A673 (cell line): ENCODE measurements at regions not wholly inside any gene's neighbourhood (a gene's known extent, or its start where the extent isn't known, plus 50 kb on each side); places are given as distances from the start of the nearest gene placed in this dataset.

Experiments
- BruUV-seq: library from RNA; stranded (reverse); fragments of 400-500 nt; replicated peaks from 2 replicates; lab custom pipeline; 2021; lab: Mats Ljungman, UMichigan
- CTCF ChIA-PET: fragments of 300-600 bp; sonication (Branson Sonifier 250); formaldehyde crosslinking; loops from one replicate; lab custom pipeline; 2022; ENCODE audit warnings: antibody characterized with exemption; lab: Charles Lee
- POLR2A ChIA-PET: fragments of 300-600 bp; sonication (Branson Sonifier 250); formaldehyde crosslinking; loops from one replicate; lab custom pipeline; 2022; ENCODE audit warnings: antibody characterized with exemption; ENCODE audit not compliant: low non-redundant PET; lab: Charles Lee
- DNase-seq: peaks from one replicate; pipeline ENCODE4 v3.0.0-alpha.2; 2015; ENCODE audit warnings: low spot score
- H3K27ac ChIP-seq: fragments of 200-600 bp; sonication (generic); 2 replicates; pipeline ENCODE4 v1.5.1; 2016; ENCODE audit warnings: mixed run types, low read depth, mild to moderate bottlenecking, mixed read lengths, antibody characterized with exemption, low read length; ENCODE audit not compliant: poor library complexity, severe bottlenecking
- H3K27me3 ChIP-seq: fragments of 200-600 bp; sonication (generic); replicated peaks from 2 replicates; pipeline ENCODE4 v1.6.1; 2017; ENCODE audit warnings: mixed run types, low read depth, mild to moderate bottlenecking, mixed read lengths, antibody characterized with exemption, low read length; ENCODE audit not compliant: insufficient read depth, poor library complexity
- H3K36me3 ChIP-seq: fragments of 200-600 bp; sonication (generic); 2 replicates; pipeline ENCODE4 v1.6.1; 2016; ENCODE audit warnings: mixed run types, mild to moderate bottlenecking, mixed read lengths, antibody characterized with exemption, low read length; ENCODE audit not compliant: insufficient read depth, poor library complexity, severe bottlenecking
- H3K4me1 ChIP-seq: fragments of 200-600 bp; sonication (generic); 2 replicates; pipeline ENCODE4 v1.6.1; 2017; ENCODE audit warnings: mixed run types, mild to moderate bottlenecking, mixed read lengths, antibody characterized with exemption, low read length; ENCODE audit not compliant: insufficient read depth, poor library complexity, severe bottlenecking
- H3K4me3 ChIP-seq: fragments of 200-600 bp; sonication (generic); 2 replicates; pipeline ENCODE4 v1.5.1; 2016; ENCODE audit warnings: low read depth, mixed run types, mild to moderate bottlenecking, mixed read lengths, low read length; ENCODE audit not compliant: poor library complexity, severe bottlenecking
- H3K9me3 ChIP-seq: fragments of 200-600 bp; sonication (generic); 2 replicates; pipeline ENCODE4 v1.6.1; 2016; ENCODE audit warnings: mixed run types, low read depth, mild to moderate bottlenecking, mixed read lengths, antibody characterized with exemption, low read length; ENCODE audit not compliant: poor library complexity, severe bottlenecking
- CTCF ChIP-seq: fragments of 300-800, 200-600 bp; sonication (generic); conservative IDR thresholded peaks from 2 replicates; pipeline ENCODE4 v1.5.1; 2017; ENCODE audit warnings: low read depth, mild to moderate bottlenecking, antibody characterized with exemption, low read length, moderate library complexity, mixed read lengths
- EZH2 ChIP-seq: fragments of 200-600 bp; sonication (generic); IDR thresholded peaks from 2 replicates; pipeline ENCODE4 v1.6.1; 2017; ENCODE audit warnings: borderline replicate concordance, low read depth, mild to moderate bottlenecking, mixed read lengths, antibody characterized with exemption, low read length; ENCODE audit not compliant: poor library complexity, severe bottlenecking
- intact Hi-C: fragments of 100-400 bp; cut with micrococcal nuclease; formaldehyde crosslinking; loops from one replicate; pipeline ENCODE4 v1.10.0; 2022; ENCODE audit not compliant: unreplicated experiment

GRCh38 chr2:898319-898718 lies 52.3 kb upstream of the SNTG2 start:
- DNase-seq = peak; percentile 36

GRCh38 chr2:897091-897490 lies 53.6 kb upstream of the SNTG2 start:
- Histone ChIP-seq H3K36me3 (no peaks in the 10 kb centered on the region), H3K27me3 (no peaks in the 10 kb centered on the region), H3K27ac (no peak overlapping the region), H3K4me1 (peaks cover 3% of the 10 kb centered on the region), H3K4me3 (no peak overlapping the region), H3K9me3 (no peaks in the 10 kb centered on the region)
- BruUV-seq = no TSS peak
- ChIA-PET CTCF (interaction anchor here (0.6 kb wide), 1 partner anchor 194 kb away, joined by 5 read pairs; no protein-coding TSS in a partner anchor), POLR2A (interaction anchor here (0.6 kb wide), 1 partner anchor 391 kb away, joined by 4 read pairs; no protein-coding TSS in a partner anchor)
- TF ChIP-seq EZH2 = no peak
- TF ChIP-seq CTCF = no peak
- intact Hi-C loops = loop anchor here (5.0 kb wide), 1 partner anchor 185 kb away; no protein-coding TSS in a partner anchor
- DNase-seq = no peak

More at GRCh38 chr2:898319-898718, 52.3 kb upstream of the SNTG2 start:
- no TSS peak for BruUV-seq
- CTCF ChIA-PET = no interaction called here
- no peak overlapping the region for H3K27ac ChIP-seq
- H3K27me3 ChIP-seq = no peaks in the 10 kb centered on the region
- no peaks in the 10 kb centered on the region for H3K36me3 ChIP-seq
- TF ChIP-seq CTCF (peak; percentile 61), EZH2 (no peak)
- no peaks in the 10 kb centered on the region for H3K9me3 ChIP-seq
- POLR2A ChIA-PET = no interaction called here
- H3K4me1 ChIP-seq = no peaks in the 10 kb centered on the region
- no peak overlapping the region for H3K4me3 ChIP-seq
- intact Hi-C loops = loop anchor here (5.0 kb wide), 1 partner anchor 186 kb away; no protein-coding TSS in a partner anchor

GRCh38 chr2:893311-893710 lies 57.3 kb upstream of the SNTG2 start:
- TF ChIP-seq EZH2 = no peak
- no peak for TF ChIP-seq CTCF
- intact Hi-C loops = no loop called here

More at GRCh38 chr2:893311-893710, 57.3 kb upstream of the SNTG2 start:
- H3K4me3 ChIP-seq = no peak overlapping the region
- ChIA-PET POLR2A (no interaction called here), CTCF (no interaction called here)
- no peak overlapping the region for H3K27ac ChIP-seq
- H3K27me3 ChIP-seq = no peaks in the 10 kb centered on the region
- H3K9me3 ChIP-seq = no peaks in the 10 kb centered on the region
- H3K36me3 ChIP-seq = no peaks in the 10 kb centered on the region
- peaks cover 3% of the 10 kb centered on the region for H3K4me1 ChIP-seq
- DNase-seq = peak; percentile 82
- no TSS peak for BruUV-seq
